ENCODE measurements at regions not wholly inside any gene's neighbourhood (a gene's known extent, or its start where the extent isn't known, plus 50 kb on each side); places are given as distances from the start of the nearest gene placed in this dataset.

DNA sequence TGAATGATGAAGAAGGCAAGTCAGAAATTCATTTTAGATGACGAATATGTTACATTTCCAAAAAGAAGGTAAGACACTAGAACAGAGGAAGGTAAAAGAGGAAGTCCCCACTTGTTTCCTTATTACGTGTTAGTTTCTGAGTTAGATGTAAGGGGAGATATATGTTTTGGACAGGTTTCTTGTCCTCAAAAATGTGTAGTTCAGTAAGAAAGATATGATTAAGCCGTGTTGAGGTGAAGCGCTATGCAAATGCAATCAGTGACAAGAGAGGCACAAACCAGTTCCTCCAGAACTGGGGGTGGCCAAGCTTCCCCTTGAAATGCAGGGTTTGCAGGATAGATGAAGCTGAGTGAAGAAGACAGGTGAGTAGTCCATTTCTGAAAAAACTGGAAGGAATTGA, 293.3 kb upstream of the RUNX1 start:
- TF ChIP-seq, protein P1, sequence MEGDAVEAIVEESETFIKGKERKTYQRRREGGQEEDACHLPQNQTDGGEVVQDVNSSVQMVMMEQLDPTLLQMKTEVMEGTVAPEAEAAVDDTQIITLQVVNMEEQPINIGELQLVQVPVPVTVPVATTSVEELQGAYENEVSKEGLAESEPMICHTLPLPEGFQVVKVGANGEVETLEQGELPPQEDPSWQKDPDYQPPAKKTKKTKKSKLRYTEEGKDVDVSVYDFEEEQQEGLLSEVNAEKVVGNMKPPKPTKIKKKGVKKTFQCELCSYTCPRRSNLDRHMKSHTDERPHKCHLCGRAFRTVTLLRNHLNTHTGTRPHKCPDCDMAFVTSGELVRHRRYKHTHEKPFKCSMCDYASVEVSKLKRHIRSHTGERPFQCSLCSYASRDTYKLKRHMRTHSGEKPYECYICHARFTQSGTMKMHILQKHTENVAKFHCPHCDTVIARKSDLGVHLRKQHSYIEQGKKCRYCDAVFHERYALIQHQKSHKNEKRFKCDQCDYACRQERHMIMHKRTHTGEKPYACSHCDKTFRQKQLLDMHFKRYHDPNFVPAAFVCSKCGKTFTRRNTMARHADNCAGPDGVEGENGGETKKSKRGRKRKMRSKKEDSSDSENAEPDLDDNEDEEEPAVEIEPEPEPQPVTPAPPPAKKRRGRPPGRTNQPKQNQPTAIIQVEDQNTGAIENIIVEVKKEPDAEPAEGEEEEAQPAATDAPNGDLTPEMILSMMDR (IDR thresholded peaks at IDR 0.05), result no peak
- no peak for TF ChIP-seq POLR2A (IDR thresholded peaks at IDR 0.05)
